H1 (cell line): ENCODE measurements at regions not wholly inside any gene's neighbourhood (a gene's known extent, or its start where the extent isn't known, plus 50 kb on each side); places are given as distances from the start of the nearest gene placed in this dataset.

ENCODE experiments used
- SIN3A ChIP-seq, 2 experiments: IDR thresholded peaks in 1 of 2; conservative IDR thresholded peaks in 1 of 2; 2 replicates each; pipeline ENCODE4 v1.6.1; 2011 to 2012; ENCODE audit warnings: low read length in 2 of 2, improper control_type of control experiment in 1 of 2, low read depth in 1 of 2, mild to moderate bottlenecking in 1 of 2
- TF ChIP-seq, protein P1 (sequence below): fragments of 300-600 bp; sonication (generic); IDR thresholded peaks from 2 replicates; pipeline ENCODE4 v1.7.1; 2012; ENCODE audit warnings: low read length, moderate library complexity, mild to moderate bottlenecking, inconsistent platforms; ENCODE audit not compliant: insufficient replicate concordance

DNA sequence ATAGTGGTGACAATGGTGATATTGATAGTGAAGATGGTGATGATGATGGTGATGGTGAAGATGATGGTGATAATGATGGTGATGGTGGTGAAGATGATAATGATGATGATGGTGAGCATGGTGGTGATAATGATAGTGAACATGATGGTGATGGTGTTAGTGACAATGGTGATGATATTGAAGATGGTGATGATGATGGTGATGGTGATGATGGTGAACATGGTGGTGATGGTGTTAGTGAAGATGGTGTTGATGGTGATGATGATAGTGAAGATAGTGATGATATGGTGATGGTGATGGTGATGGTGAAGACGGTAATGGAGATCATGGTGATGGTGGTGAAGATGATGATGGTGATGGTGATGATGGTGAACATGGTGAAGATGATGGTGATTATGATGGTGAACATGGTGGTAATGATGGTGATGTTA is 259.2 kb downstream of the MATN1 start (continued):
- TF ChIP-seq, protein P1, sequence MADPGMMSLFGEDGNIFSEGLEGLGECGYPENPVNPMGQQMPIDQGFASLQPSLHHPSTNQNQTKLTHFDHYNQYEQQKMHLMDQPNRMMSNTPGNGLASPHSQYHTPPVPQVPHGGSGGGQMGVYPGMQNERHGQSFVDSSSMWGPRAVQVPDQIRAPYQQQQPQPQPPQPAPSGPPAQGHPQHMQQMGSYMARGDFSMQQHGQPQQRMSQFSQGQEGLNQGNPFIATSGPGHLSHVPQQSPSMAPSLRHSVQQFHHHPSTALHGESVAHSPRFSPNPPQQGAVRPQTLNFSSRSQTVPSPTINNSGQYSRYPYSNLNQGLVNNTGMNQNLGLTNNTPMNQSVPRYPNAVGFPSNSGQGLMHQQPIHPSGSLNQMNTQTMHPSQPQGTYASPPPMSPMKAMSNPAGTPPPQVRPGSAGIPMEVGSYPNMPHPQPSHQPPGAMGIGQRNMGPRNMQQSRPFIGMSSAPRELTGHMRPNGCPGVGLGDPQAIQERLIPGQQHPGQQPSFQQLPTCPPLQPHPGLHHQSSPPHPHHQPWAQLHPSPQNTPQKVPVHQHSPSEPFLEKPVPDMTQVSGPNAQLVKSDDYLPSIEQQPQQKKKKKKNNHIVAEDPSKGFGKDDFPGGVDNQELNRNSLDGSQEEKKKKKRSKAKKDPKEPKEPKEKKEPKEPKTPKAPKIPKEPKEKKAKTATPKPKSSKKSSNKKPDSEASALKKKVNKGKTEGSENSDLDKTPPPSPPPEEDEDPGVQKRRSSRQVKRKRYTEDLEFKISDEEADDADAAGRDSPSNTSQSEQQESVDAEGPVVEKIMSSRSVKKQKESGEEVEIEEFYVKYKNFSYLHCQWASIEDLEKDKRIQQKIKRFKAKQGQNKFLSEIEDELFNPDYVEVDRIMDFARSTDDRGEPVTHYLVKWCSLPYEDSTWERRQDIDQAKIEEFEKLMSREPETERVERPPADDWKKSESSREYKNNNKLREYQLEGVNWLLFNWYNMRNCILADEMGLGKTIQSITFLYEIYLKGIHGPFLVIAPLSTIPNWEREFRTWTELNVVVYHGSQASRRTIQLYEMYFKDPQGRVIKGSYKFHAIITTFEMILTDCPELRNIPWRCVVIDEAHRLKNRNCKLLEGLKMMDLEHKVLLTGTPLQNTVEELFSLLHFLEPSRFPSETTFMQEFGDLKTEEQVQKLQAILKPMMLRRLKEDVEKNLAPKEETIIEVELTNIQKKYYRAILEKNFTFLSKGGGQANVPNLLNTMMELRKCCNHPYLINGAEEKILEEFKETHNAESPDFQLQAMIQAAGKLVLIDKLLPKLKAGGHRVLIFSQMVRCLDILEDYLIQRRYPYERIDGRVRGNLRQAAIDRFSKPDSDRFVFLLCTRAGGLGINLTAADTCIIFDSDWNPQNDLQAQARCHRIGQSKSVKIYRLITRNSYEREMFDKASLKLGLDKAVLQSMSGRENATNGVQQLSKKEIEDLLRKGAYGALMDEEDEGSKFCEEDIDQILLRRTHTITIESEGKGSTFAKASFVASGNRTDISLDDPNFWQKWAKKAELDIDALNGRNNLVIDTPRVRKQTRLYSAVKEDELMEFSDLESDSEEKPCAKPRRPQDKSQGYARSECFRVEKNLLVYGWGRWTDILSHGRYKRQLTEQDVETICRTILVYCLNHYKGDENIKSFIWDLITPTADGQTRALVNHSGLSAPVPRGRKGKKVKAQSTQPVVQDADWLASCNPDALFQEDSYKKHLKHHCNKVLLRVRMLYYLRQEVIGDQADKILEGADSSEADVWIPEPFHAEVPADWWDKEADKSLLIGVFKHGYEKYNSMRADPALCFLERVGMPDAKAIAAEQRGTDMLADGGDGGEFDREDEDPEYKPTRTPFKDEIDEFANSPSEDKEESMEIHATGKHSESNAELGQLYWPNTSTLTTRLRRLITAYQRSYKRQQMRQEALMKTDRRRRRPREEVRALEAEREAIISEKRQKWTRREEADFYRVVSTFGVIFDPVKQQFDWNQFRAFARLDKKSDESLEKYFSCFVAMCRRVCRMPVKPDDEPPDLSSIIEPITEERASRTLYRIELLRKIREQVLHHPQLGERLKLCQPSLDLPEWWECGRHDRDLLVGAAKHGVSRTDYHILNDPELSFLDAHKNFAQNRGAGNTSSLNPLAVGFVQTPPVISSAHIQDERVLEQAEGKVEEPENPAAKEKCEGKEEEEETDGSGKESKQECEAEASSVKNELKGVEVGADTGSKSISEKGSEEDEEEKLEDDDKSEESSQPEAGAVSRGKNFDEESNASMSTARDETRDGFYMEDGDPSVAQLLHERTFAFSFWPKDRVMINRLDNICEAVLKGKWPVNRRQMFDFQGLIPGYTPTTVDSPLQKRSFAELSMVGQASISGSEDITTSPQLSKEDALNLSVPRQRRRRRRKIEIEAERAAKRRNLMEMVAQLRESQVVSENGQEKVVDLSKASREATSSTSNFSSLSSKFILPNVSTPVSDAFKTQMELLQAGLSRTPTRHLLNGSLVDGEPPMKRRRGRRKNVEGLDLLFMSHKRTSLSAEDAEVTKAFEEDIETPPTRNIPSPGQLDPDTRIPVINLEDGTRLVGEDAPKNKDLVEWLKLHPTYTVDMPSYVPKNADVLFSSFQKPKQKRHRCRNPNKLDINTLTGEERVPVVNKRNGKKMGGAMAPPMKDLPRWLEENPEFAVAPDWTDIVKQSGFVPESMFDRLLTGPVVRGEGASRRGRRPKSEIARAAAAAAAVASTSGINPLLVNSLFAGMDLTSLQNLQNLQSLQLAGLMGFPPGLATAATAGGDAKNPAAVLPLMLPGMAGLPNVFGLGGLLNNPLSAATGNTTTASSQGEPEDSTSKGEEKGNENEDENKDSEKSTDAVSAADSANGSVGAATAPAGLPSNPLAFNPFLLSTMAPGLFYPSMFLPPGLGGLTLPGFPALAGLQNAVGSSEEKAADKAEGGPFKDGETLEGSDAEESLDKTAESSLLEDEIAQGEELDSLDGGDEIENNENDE = no peak
- TF ChIP-seq SIN3A (conservative IDR thresholded peaks at IDR 0.05 in 1 of 2, IDR thresholded peaks at IDR 0.05 in 1 of 2; ENCODE audit: low read depth in 1 of 2, low read length in 2 of 2) = no peak
